GM12892 (cell line): ENCODE measurements at regions not wholly inside any gene's neighbourhood (a gene's known extent, or its start where the extent isn't known, plus 50 kb on each side); places are given as distances from the start of the nearest gene placed in this dataset.

ENCODE experiments used
- POLR2A ChIP-seq: IDR thresholded peaks from 2 replicates; pipeline ENCODE4 v1.6.1; 2011; ENCODE audit warnings: low read depth, low read length, control low read depth
- TAF1 ChIP-seq: IDR thresholded peaks from 2 replicates; pipeline ENCODE4 v1.6.1; 2011; ENCODE audit warnings: low read depth, mild to moderate bottlenecking, control low read depth, low read length, borderline replicate concordance

DNA sequence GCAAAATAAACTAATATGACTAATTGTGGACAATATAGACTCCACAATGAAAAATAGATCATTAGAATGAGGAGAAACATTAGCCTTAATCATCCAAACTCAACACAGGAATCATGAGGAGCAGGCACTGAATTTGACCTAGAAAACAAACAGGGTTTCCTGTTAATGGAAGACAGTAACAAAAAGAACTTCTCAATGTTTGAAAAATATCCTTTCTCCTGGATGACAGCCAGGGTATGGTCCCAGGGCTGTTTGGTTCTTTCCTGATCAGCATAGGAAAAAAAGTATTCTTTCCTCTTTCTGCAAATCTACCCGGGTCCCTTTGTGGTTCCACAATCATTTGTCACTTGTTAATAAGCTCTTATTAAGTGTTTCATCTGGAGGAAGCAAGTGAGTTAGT is 145.3 kb upstream of the SVIL start:
- TF ChIP-seq POLR2A (no peak), TAF1 (no peak)
